Aorta (tissue), 5 donors: ENCODE measurements at regions not wholly inside any gene's neighbourhood (a gene's known extent, or its start where the extent isn't known, plus 50 kb on each side); places are given as distances from the start of the nearest gene placed in this dataset.

Source experiments
- ATAC-seq: fragments of 200-7000 bp; cut with Tn5 transposase; one replicate; pipeline ENCODE4 v1.9.1; 2022; ENCODE audit warnings: moderate library complexity; ENCODE audit not compliant: low FRiP score
- DNase-seq, 2 donors: peaks; one replicate each; pipeline ENCODE4 v3.0.0-alpha.2; 2020
- H3K27ac ChIP-seq, 2 donors: one replicate each; pipeline ENCODE4 v1.5.1; 2013; ENCODE audit warnings: low read length in 2 of 2, mild to moderate bottlenecking in 2 of 2, moderate library complexity in 2 of 2, control low read depth in 1 of 2, inconsistent platforms in 1 of 2, low read depth in 1 of 2
- H3K27me3 ChIP-seq, 2 donors: one replicate each; pipeline ENCODE4 v1.6.1; 2013; ENCODE audit warnings: control low read depth in 1 of 2, low read length in 1 of 2, mild to moderate bottlenecking in 1 of 2, moderate library complexity in 1 of 2; ENCODE audit not compliant: insufficient read depth in 2 of 2, control insufficient read depth in 1 of 2
- H3K36me3 ChIP-seq, 2 donors: one replicate each; pipeline ENCODE4 v1.6.1; 2013; ENCODE audit warnings: control low read depth in 1 of 2, low read length in 1 of 2, mild to moderate bottlenecking in 1 of 2; ENCODE audit not compliant: insufficient read depth in 2 of 2, control insufficient read depth in 1 of 2
- H3K4me1 ChIP-seq, 2 donors: one replicate each; pipeline ENCODE4 v1.6.1; 2013; ENCODE audit warnings: low read length in 2 of 2, control low read depth in 1 of 2, mild to moderate bottlenecking in 1 of 2, moderate library complexity in 1 of 2; ENCODE audit not compliant: insufficient read depth in 2 of 2, control insufficient read depth in 1 of 2
- H3K4me3 ChIP-seq, 2 donors: one replicate each; pipeline ENCODE4 v1.5.1; 2013; ENCODE audit warnings: low read length in 2 of 2, control low read depth in 1 of 2, mild to moderate bottlenecking in 1 of 2
- H3K9me3 ChIP-seq: one replicate; pipeline ENCODE4 v1.6.1; 2013; ENCODE audit warnings: mild to moderate bottlenecking, low read length; ENCODE audit not compliant: control insufficient read depth
- WGBS, 2 donors: extraction: QIAGEN DNeasy Blood & Tissue Kit; methylation state at CpG; one replicate each; pipeline ENCODE4 v1.1.7; 2013; 5-methylcytosine and 5-hydroxymethylcytosine counted together
- intact Hi-C, 2 donors: fragments of 100-400 bp; cut with DNase I; formaldehyde crosslinking; loops; one replicate each; pipeline versions ENCODE4 v1.14.2 to v1.15.0; 2022
- donor health status: healthy with polysubstance abuse.
- donor health status: Bipolar disorder and iron deficiency.
- donor health status: DM: no; HTN: no; CAD: no.
- donor health status: DM: no; HTN: no; CAD: no.
- donor health status: DM: yes; HTN: yes; CAD: no.

DNA sequence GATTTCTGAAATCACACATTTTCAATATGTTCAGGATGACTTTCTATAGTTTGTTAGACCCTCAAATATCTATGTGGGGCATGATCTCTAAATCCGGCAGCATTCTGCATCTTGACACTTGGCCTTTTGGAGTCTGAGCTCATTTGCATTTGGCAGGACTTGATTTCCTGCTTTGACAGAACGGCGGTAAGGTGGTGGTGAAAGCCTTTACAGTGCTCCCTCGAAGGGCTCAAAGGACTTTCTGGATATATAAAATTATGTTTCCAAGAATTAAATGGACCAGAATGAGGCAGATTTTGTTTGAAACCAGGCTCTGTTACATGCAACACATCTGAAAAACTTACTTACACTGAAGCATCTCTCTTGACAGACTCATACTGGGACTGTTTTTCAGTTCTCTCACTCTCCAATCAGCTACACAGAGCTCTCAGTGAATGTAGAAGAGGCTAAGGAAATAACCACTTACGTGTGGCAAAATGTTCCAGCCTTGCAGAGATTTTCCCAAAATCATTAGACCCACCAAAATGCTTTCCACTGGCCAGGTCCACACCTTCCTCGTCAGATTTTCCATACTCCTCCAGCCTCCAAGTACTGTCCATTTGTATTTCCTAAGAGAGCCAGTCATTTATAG lies 207.2 kb downstream of the SPRY2 start:
- peak; percentile 47 for ATAC-seq

DNA sequence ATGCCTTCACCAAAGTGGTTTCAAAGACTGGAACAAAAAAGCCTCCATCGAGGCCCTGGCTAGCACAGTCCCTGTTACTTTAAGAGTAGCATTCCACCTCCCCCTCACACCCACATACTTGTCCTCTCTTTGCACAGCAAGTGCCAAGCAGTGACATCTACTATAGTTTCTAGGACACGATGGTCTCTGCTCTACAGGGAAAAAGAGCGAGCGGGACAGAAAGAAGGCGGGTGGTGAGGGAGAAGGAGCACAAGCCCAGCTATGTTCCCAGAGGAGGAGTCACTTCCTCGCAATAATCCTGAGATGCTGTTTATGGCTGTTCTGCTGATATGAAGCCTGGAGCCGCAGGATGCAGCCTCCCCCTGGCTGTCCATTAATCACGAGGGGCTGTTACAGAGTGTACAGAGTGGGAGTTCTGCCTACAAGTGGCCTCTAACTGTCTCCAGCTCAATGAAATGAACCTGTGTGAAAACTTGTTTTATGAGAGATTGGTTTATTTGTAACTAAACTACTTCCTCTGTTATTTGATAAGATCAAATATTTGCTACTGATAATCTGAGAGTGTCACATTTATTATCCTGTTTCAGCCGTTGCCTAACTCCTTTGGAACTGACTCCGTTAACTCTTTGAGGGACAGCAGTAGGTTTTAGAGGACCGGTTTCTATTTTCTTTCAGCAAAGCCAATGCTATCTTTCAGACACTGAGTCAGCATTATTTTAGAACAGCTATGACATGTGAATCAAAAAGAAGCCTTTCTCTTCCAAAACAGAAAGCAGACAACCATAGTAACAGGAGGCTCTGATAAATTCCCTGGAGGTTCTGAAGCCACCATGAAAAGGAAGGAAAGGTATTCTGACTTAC lies 208.0 kb downstream of the SPRY2 start:
- DNase-seq (peak in 1 of 2 donors; percentile 55), ATAC-seq (peak; percentile 81)
- no peaks in the 10 kb centered on the region for H3K9me3 ChIP-seq
- no peaks in the 10 kb centered on the region for H3K36me3 ChIP-seq
- H3K4me3 ChIP-seq, result peak overlapping the region; percentile 0 to 21
- no peaks in the 10 kb centered on the region for H3K27me3 ChIP-seq
- intact Hi-C loops, result loop anchor here (5.0 to 10.0 kb wide), 6 partner anchors 46 to 358 kb away; no protein-coding TSS in a partner anchor
- H3K27ac ChIP-seq, result peak overlapping the region; percentile 66 to 84
- 3% methylated on average over 11 of the region's 11 CpGs for WGBS, 2 donors
- peaks cover 0 to 1% of the 10 kb centered on the region in 2 donors for H3K4me1 ChIP-seq

More for the DNA sequence above, 207.2 kb downstream of the SPRY2 start:
- peak overlapping the region; percentile 84 to 96 for H3K27ac ChIP-seq
- intact Hi-C loops, result loop anchor here (5.0 to 10.0 kb wide), 6 partner anchors 46 to 359 kb away; no protein-coding TSS in a partner anchor
- WGBS, 2 donors, result 4% methylated on average over 6 of the region's 6 CpGs
- H3K27me3 ChIP-seq, result no peaks in the 10 kb centered on the region
- peaks cover 0 to 1% of the 10 kb centered on the region in 2 donors for H3K4me1 ChIP-seq
- no peaks in the 10 kb centered on the region for H3K36me3 ChIP-seq
- H3K9me3 ChIP-seq, result no peaks in the 10 kb centered on the region
- DNase-seq, result no peak
- peak overlapping the region; percentile 0 to 21 for H3K4me3 ChIP-seq

GRCh38 chr13:80131204-80131603 lies 209.7 kb downstream of the SPRY2 start:
- Histone ChIP-seq H3K27me3 (no peaks in the 10 kb centered on the region), H3K4me3 (peak overlapping the region in 1 of 2 donors; percentile 54), H3K4me1 (peaks cover 0 to 1% of the 10 kb centered on the region in 2 donors), H3K27ac (no peak overlapping the region), H3K36me3 (no peaks in the 10 kb centered on the region), H3K9me3 (no peaks in the 10 kb centered on the region)
- intact Hi-C loops, result loop anchor here (5.0 to 10.0 kb wide), 6 partner anchors 44 to 356 kb away; no protein-coding TSS in a partner anchor
- WGBS, 2 donors, result 0 to 2% methylated on average over 4 of the region's 4 CpGs
- DNase-seq, result peak; percentile 83 to 86
- peak; percentile 66 for ATAC-seq

GRCh38 chr13:80126389-80127068 lies 214.4 kb downstream of the SPRY2 start:
- no peak overlapping the region for H3K27ac ChIP-seq
- no peaks in the 10 kb centered on the region for H3K36me3 ChIP-seq
- DNase-seq (no peak), ATAC-seq (no peak)
- intact Hi-C loops, result no loop called here
- H3K4me3 ChIP-seq, result no peak overlapping the region
- no peaks in the 10 kb centered on the region for H3K27me3 ChIP-seq
- H3K4me1 ChIP-seq, result no peaks in the 10 kb centered on the region
- no peaks in the 10 kb centered on the region for H3K9me3 ChIP-seq
- 87 to 91% methylated on average over 1 of the region's 1 CpG for WGBS, 2 donors

DNA sequence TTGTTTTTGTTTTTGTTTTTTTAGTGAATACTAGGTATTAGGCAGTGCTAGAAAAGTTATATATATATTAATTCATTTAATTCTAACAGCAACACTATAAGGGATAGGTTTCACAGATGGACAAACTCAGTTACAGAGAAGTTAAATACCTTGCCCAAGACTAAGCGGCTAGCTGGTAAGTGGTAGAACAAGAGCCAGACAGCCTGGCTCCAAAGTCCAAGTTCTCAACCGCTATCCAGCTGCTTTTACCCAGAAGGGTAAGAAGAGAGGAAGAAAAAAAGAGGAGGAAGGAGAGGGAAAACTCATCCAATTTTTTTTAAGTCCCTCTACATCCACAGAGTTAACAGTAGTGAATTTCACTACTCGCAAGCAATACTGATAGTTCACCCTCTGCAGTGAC lies 217.0 kb downstream of the SPRY2 start:
- H3K9me3 ChIP-seq, result no peaks in the 10 kb centered on the region
- no peak for ATAC-seq

DNA sequence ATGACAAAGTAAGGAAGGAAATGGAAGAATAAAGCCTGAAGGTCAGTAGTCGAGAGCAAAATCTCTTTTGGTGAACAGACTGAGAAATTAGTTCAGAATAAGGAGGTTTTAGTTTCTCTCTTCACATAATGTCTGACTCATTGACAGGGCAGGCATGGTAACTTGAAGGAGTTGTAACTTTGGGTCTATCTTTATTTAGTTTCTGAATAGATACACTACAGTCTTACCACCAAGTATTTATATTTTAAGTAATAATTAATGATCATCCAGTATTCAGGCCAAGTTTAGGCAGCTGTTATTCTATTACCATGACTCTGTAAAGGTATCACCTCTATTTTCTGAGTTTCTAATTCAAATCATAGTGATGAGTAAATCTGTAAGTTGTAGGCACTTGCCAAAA lies 219.9 kb downstream of the SPRY2 start:
- DNase-seq (no peak), ATAC-seq (no peak)
- Histone ChIP-seq H3K27me3 (no peaks in the 10 kb centered on the region), H3K4me3 (no peak overlapping the region), H3K9me3 (no peaks in the 10 kb centered on the region), H3K27ac (no peak overlapping the region), H3K36me3 (no peaks in the 10 kb centered on the region), H3K4me1 (no peaks in the 10 kb centered on the region)
- intact Hi-C loops, result no loop called here
- 82 to 93% methylated on average over 1 of the region's 1 CpG for WGBS, 2 donors

More for the DNA sequence above, 217.0 kb downstream of the SPRY2 start:
- DNase-seq, result no peak
- no peaks in the 10 kb centered on the region for H3K27me3 ChIP-seq
- H3K4me1 ChIP-seq, result no peaks in the 10 kb centered on the region
- WGBS, 2 donors, result 95 to 98% methylated on average over 3 of the region's 3 CpGs
- H3K27ac ChIP-seq, result no peak overlapping the region
- H3K4me3 ChIP-seq, result no peak overlapping the region
- H3K36me3 ChIP-seq, result no peaks in the 10 kb centered on the region
- intact Hi-C loops, result no loop called here

- intact Hi-C loops, result no loop called here
- ATAC-seq (no peak), DNase-seq (no peak)
- Histone ChIP-seq H3K36me3 (no peaks in the 10 kb centered on the region), H3K9me3 (no peaks in the 10 kb centered on the region), H3K27ac (no peak overlapping the region), H3K27me3 (no peaks in the 10 kb centered on the region), H3K4me1 (no peaks in the 10 kb centered on the region), H3K4me3 (no peak overlapping the region)
- 90 to 97% methylated on average over 1 of the region's 1 CpG for WGBS, 2 donors
These were observed 222.4 kb downstream of the SPRY2 start for GRCh38 chr13:80118506-80118905.

DNA sequence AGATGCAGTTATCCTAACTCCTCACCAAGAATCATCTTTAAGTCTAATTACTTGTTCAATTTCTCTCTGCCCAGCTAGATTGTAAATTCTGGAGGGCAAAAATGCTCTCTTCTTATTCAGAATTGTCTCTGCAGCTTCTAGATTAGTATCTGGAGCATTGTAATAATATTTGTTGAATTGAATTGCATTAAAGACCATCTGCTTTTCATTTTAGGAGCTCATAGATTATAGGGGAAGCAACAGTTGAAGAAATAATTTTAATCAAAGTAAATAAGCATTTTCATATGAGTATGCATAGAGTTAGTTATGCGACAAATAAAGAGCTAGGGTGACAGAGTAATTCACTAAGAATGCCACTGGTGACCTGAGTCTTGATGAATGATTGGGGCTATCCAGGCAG lies 222.8 kb downstream of the SPRY2 start:
- H3K27ac ChIP-seq, result no peak overlapping the region
- ATAC-seq (no peak), DNase-seq (no peak)
- H3K9me3 ChIP-seq, result no peaks in the 10 kb centered on the region
- no peak overlapping the region for H3K4me3 ChIP-seq
- H3K4me1 ChIP-seq, result no peaks in the 10 kb centered on the region
- intact Hi-C loops, result no loop called here
- no peaks in the 10 kb centered on the region for H3K36me3 ChIP-seq
- WGBS, 2 donors, result 92 to 94% methylated on average over 1 of the region's 1 CpG
- H3K27me3 ChIP-seq, result no peaks in the 10 kb centered on the region
